ENCODE measurements at regions not wholly inside any gene's neighbourhood (a gene's known extent, or its start where the extent isn't known, plus 50 kb on each side); places are given as distances from the start of the nearest gene placed in this dataset.

GRCh38 chr6:21321076-21321475 is 272.5 kb upstream of the SOX4 start:
- TF ChIP-seq EZH2phosphoT487 (IDR thresholded peaks at IDR 0.05; ENCODE audit: borderline replicate concordance, low read length) (no peak), EZH2 (IDR thresholded peaks at IDR 0.05; ENCODE audit: low read length, unreplicated experiment) (no peak)
